ENCODE measurements at regions not wholly inside any gene's neighbourhood (a gene's known extent, or its start where the extent isn't known, plus 50 kb on each side); places are given as distances from the start of the nearest gene placed in this dataset.

- TF ChIP-seq SMC3 (IDR thresholded peaks at IDR 0.05; ENCODE audit: low read depth, low read length) (no peak), RAD21 (IDR thresholded peaks at IDR 0.05; ENCODE audit: low read length) (no peak), CEBPB (IDR thresholded peaks at IDR 0.05; ENCODE audit: low read depth, low read length) (no peak)
- TF ChIP-seq, protein P1, sequence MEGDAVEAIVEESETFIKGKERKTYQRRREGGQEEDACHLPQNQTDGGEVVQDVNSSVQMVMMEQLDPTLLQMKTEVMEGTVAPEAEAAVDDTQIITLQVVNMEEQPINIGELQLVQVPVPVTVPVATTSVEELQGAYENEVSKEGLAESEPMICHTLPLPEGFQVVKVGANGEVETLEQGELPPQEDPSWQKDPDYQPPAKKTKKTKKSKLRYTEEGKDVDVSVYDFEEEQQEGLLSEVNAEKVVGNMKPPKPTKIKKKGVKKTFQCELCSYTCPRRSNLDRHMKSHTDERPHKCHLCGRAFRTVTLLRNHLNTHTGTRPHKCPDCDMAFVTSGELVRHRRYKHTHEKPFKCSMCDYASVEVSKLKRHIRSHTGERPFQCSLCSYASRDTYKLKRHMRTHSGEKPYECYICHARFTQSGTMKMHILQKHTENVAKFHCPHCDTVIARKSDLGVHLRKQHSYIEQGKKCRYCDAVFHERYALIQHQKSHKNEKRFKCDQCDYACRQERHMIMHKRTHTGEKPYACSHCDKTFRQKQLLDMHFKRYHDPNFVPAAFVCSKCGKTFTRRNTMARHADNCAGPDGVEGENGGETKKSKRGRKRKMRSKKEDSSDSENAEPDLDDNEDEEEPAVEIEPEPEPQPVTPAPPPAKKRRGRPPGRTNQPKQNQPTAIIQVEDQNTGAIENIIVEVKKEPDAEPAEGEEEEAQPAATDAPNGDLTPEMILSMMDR (conservative IDR thresholded peaks at IDR 0.05; ENCODE audit: low read depth, low read length) = no peak
Measured at GRCh38 chr5:171725205-171725601, 60.4 kb upstream of the SMIM23 start.
